Naive thymus-derived CD4-positive, alpha-beta T cell (primary cell): ENCODE measurements at regions not wholly inside any gene's neighbourhood (a gene's known extent, or its start where the extent isn't known, plus 50 kb on each side); places are given as distances from the start of the nearest gene placed in this dataset.

Experiments used
- ATAC-seq: fragments of 150-1000 bp; cut with Tn5 transposase; 2 replicates; pipeline ENCODE4 v1.10.0; 2021; ENCODE audit warnings: mild to moderate bottlenecking, moderate library complexity
- CTCF ChIA-PET: fragments of 350-600 bp; sonication (Branson Sonifier 250); formaldehyde crosslinking; loops from one replicate; lab custom pipeline; 2021; ENCODE audit warnings: antibody characterized with exemption; lab: Charles Lee
- POLR2A ChIA-PET: fragments of 350-600 bp; sonication (Branson Sonifier 250); formaldehyde crosslinking; loops from one replicate; lab custom pipeline; 2021; ENCODE audit warnings: antibody characterized with exemption, inconsistent platforms; lab: Charles Lee
- DNase-seq, 9 donors: peaks; one replicate each; pipeline versions ENCODE4 v3.0.0 to v3.0.0-alpha.2; 2020 to 2022; ENCODE audit warnings: mixed read lengths in 1 of 9
- H3K27ac ChIP-seq: one replicate; pipeline ENCODE4 v1.7.0; 2013; ENCODE audit warnings: mild to moderate bottlenecking, low read depth, low read length, moderate library complexity
- H3K27me3 ChIP-seq, 2 donors: one replicate each; pipeline ENCODE4 v1.7.0; 2013; ENCODE audit warnings: low read length in 2 of 2, mild to moderate bottlenecking in 2 of 2, moderate library complexity in 2 of 2; ENCODE audit not compliant: control insufficient read depth in 2 of 2, insufficient read depth in 2 of 2
- H3K36me3 ChIP-seq, 3 experiments: 1 replicate in 2 of 3; 2 replicates in 1 of 3; pipeline ENCODE4 v1.7.0; 2013; ENCODE audit warnings: low read length in 3 of 3, mild to moderate bottlenecking in 3 of 3, moderate library complexity in 1 of 3; ENCODE audit not compliant: insufficient read depth in 3 of 3, control insufficient read depth in 2 of 3
- H3K4me1 ChIP-seq, 2 donors: one replicate each; pipeline ENCODE4 v1.7.0; 2013; ENCODE audit warnings: low read length in 2 of 2, mild to moderate bottlenecking in 2 of 2, moderate library complexity in 1 of 2; ENCODE audit not compliant: control insufficient read depth in 2 of 2, insufficient read depth in 2 of 2
- H3K4me3 ChIP-seq: 2 replicates; pipeline ENCODE4 v1.7.0; 2013; ENCODE audit warnings: mild to moderate bottlenecking, low read length
- H3K9me3 ChIP-seq, 3 experiments: 1 replicate in 2 of 3; 2 replicates in 1 of 3; pipeline ENCODE4 v1.7.0; 2013; ENCODE audit warnings: low read length in 3 of 3; ENCODE audit not compliant: control insufficient read depth in 2 of 3
- H3K27ac Mint-ChIP-seq, 9 donors: one replicate each; pipeline ENCODE4 v1.8.0; 2020 to 2022; ENCODE audit warnings: mixed read lengths in 9 of 9, mild to moderate bottlenecking in 8 of 9, moderate library complexity in 5 of 9, inconsistent platforms in 2 of 9
- H3K27me3 Mint-ChIP-seq, 5 donors: one replicate each; pipeline ENCODE4 v1.8.0; 2021 to 2022; ENCODE audit warnings: mixed read lengths in 5 of 5, mild to moderate bottlenecking in 1 of 5
- H3K36me3 Mint-ChIP-seq, 5 donors: one replicate each; pipeline ENCODE4 v1.8.0; 2020 to 2022; ENCODE audit warnings: mixed read lengths in 5 of 5, mild to moderate bottlenecking in 3 of 5, inconsistent platforms in 1 of 5
- H3K4me1 Mint-ChIP-seq, 7 donors: one replicate each; pipeline ENCODE4 v1.8.0; 2020 to 2022; ENCODE audit warnings: mixed read lengths in 7 of 7, mild to moderate bottlenecking in 3 of 7, inconsistent platforms in 1 of 7
- H3K4me3 Mint-ChIP-seq, 10 donors: one replicate each; pipeline ENCODE4 v1.8.0; 2020 to 2022; ENCODE audit warnings: mild to moderate bottlenecking in 10 of 10, mixed read lengths in 10 of 10, moderate library complexity in 6 of 10, inconsistent platforms in 2 of 10
- H3K9me3 Mint-ChIP-seq, 11 donors: one replicate each; pipeline ENCODE4 v1.8.0; 2020 to 2022; ENCODE audit warnings: mixed read lengths in 11 of 11, mild to moderate bottlenecking in 4 of 11, inconsistent platforms in 1 of 11, moderate library complexity in 1 of 11
- intact Hi-C, 2 donors: fragments of 100-400 bp; cut with micrococcal nuclease; formaldehyde crosslinking; loops; one replicate each; pipeline ENCODE4 v1.15.1; 2023

- ATAC-seq: no peak
- H3K27ac ChIP-seq: no peak overlapping the region
- no peak overlapping the region for H3K4me3 ChIP-seq
- CTCF ChIA-PET: interaction anchor here (0.6 kb wide), 1 partner anchor 44 kb away, joined by 3 read pairs; no protein-coding TSS in a partner anchor
- POLR2A ChIA-PET: no interaction called here
- Mint-ChIP-seq H3K4me1 (no peaks in the 10 kb centered on the region), H3K27ac (no peak overlapping the region), H3K27me3 (peaks cover 0 to 6% (median 0%) of the 10 kb centered on the region in 5 donors), H3K9me3 (peaks cover 0 to 12% (median 2%) of the 10 kb centered on the region in 11 donors), H3K36me3 (no peaks in the 10 kb centered on the region), H3K4me3 (no peak overlapping the region)
- DNase-seq: no peak
- H3K9me3 ChIP-seq: no peaks in the 10 kb centered on the region
- H3K4me1 ChIP-seq: no peaks in the 10 kb centered on the region
- H3K27me3 ChIP-seq: no peaks in the 10 kb centered on the region
- H3K36me3 ChIP-seq: no peaks in the 10 kb centered on the region
- intact Hi-C loops: no loop called here
Measured at GRCh38 chr5:122228728-122229392, 83.2 kb upstream of the SNCAIP start.

- no peak overlapping the region for H3K27ac ChIP-seq
- intact Hi-C loops: no loop called here
- Mint-ChIP-seq H3K36me3 (no peaks in the 10 kb centered on the region), H3K4me1 (no peaks in the 10 kb centered on the region), H3K9me3 (peaks cover 0 to 9% (median 0%) of the 10 kb centered on the region in 11 donors), H3K27me3 (peaks cover 0 to 6% (median 0%) of the 10 kb centered on the region in 5 donors), H3K27ac (no peak overlapping the region), H3K4me3 (no peak overlapping the region)
- H3K4me3 ChIP-seq: no peak overlapping the region
- H3K36me3 ChIP-seq: no peaks in the 10 kb centered on the region
- DNase-seq (no peak), ATAC-seq (no peak)
- H3K4me1 ChIP-seq: no peaks in the 10 kb centered on the region
- no peaks in the 10 kb centered on the region for H3K27me3 ChIP-seq
- CTCF ChIA-PET: no interaction called here
- H3K9me3 ChIP-seq: no peaks in the 10 kb centered on the region
- POLR2A ChIA-PET: no interaction called here
Measured at GRCh38 chr5:122229551-122229950, 82.5 kb upstream of the SNCAIP start.

DNA sequence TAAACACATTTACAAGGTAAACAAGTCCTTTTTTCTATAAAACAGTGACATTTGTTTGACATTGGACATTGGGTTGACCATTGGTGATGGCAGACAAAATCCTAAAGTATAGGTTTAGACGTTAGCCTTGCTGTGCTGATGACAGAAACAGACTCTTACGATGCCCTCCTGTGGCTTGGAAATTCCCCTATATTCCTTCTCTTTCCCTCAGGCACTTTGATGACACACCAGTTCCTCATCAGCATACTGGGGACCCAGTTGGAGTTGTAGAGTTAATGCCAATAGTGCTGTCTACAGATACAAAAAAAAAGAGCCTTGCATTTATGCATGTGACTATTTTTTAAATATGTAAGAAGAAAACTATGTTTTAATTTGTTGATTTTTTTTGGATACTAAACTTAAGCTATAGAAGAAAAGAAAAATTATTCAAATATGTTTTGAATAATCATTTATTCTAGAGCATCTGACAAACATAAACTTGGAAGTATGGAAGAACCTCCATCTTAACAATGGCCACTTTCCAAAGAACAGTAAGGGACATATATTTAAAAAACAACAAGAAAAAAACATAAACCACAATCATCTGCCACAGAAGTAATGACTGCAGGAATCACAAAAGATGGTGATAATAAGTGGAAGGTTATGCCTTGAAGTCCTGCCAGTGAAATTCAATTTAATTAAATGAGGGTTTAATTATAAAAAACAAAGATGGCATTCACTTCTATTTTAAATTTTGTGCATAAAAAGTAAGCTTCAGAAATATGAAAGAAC is 75.6 kb upstream of the SNCAIP start:
- Histone ChIP-seq H3K27ac (no peak overlapping the region), H3K9me3 (no peaks in the 10 kb centered on the region), H3K27me3 (no peaks in the 10 kb centered on the region), H3K36me3 (no peaks in the 10 kb centered on the region), H3K4me1 (no peaks in the 10 kb centered on the region), H3K4me3 (no peak overlapping the region)
- ChIA-PET POLR2A (interaction anchor here (0.5 kb wide), 1 partner anchor 79 kb away, joined by 3 read pairs; no protein-coding TSS in a partner anchor), CTCF (no interaction called here)
- no peaks in the 10 kb centered on the region for H3K36me3 Mint-ChIP-seq
- DNase-seq (no peak), ATAC-seq (no peak)
- intact Hi-C loops: no loop called here
- H3K27ac Mint-ChIP-seq: no peak overlapping the region
- H3K4me1 Mint-ChIP-seq: no peaks in the 10 kb centered on the region
- peaks cover 0 to 8% (median 0%) of the 10 kb centered on the region in 11 donors for H3K9me3 Mint-ChIP-seq
- no peaks in the 10 kb centered on the region for H3K27me3 Mint-ChIP-seq
- H3K4me3 Mint-ChIP-seq: no peak overlapping the region

DNA sequence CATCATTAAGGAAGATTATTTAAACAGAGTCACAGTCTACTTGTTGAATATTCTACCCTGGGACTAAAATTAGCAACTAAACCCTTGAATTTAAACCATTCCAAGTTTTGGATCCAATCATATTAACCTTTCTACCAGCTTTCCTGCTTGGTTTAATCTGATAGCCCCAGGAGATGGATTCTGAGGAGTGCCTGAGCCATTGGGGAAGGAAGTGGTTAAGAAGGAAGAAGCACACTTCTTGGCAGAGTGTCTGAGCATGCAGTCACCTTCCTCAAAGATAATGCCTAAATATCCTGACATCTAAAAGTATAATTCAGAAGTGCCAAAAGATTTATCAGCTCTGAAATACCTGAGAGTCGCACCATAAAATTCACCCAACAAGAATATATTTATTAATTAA is 74.1 kb upstream of the SNCAIP start:
- Mint-ChIP-seq H3K36me3 (no peaks in the 10 kb centered on the region), H3K4me1 (no peaks in the 10 kb centered on the region), H3K27me3 (no peaks in the 10 kb centered on the region), H3K27ac (no peak overlapping the region), H3K4me3 (no peak overlapping the region), H3K9me3 (peaks cover 0 to 8% (median 0%) of the 10 kb centered on the region in 11 donors)
- no peaks in the 10 kb centered on the region for H3K27me3 ChIP-seq
- ATAC-seq (no peak), DNase-seq (no peak)
- no peak overlapping the region for H3K27ac ChIP-seq
- ChIA-PET CTCF (no interaction called here), POLR2A (no interaction called here)
- no peaks in the 10 kb centered on the region for H3K9me3 ChIP-seq
- H3K36me3 ChIP-seq: no peaks in the 10 kb centered on the region
- no peaks in the 10 kb centered on the region for H3K4me1 ChIP-seq
- H3K4me3 ChIP-seq: no peak overlapping the region
- intact Hi-C loops: no loop called here

DNA sequence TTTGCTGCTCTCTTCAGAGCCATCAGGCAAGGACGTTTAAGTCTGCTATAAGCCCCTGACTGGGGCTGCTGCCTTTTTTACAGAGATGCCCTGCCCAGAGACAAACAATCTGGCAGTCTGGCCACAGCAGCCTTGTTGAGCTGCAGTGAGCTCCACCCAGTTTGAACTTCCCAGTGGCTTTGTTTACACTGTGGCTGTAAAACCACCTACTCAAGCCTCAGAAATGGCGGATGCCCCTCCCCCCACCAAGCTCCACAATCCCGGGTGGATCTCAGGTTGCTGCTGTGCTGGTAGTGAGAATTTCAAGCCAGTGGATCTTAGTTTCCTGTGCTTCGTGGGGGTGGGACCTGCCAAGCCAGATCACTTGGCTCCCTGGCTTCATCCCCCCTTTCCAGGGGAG is 59.7 kb upstream of the SNCAIP start:
- H3K36me3 Mint-ChIP-seq: peaks cover 0 to 4% (median 0%) of the 10 kb centered on the region in 5 donors
- ATAC-seq (no peak), DNase-seq (no peak)
- Histone ChIP-seq H3K4me3 (no peak overlapping the region), H3K27me3 (no peaks in the 10 kb centered on the region), H3K27ac (no peak overlapping the region), H3K36me3 (no peaks in the 10 kb centered on the region), H3K4me1 (no peaks in the 10 kb centered on the region), H3K9me3 (peaks cover 0 to 21% (median 0%) of the 10 kb centered on the region in 3 experiments)
- ChIA-PET POLR2A (interaction anchor here (0.7 kb wide), 1 partner anchor 1003 kb away, joined by 3 read pairs; no protein-coding TSS in a partner anchor), CTCF (no interaction called here)
- H3K4me3 Mint-ChIP-seq: no peak overlapping the region
- peaks cover 0 to 6% (median 0%) of the 10 kb centered on the region in 5 donors for H3K27me3 Mint-ChIP-seq
- no peak overlapping the region for H3K27ac Mint-ChIP-seq
- intact Hi-C loops: no loop called here
- H3K4me1 Mint-ChIP-seq: no peaks in the 10 kb centered on the region
- peaks cover 14 to 56% (median 24%) of the 10 kb centered on the region in 11 donors for H3K9me3 Mint-ChIP-seq

DNA sequence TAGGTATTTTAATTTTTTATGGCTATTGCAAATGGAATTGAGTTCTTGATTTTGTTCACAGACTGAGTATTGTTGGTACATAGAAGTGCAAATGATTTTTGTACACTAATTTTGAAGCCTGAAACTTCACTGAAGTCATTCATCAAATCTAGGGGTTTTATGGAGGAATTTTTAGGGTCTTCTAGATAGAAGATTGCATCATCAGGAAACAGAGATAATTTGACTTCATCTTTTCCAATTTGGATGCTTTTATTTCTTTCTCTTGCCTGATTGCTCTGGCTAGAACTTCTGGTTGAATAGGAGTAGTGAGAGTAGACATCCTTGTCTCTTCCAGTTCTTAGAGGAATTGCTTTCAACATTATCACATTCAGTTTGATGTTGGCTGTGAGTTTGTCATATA is 58.2 kb upstream of the SNCAIP start:
- H3K27ac Mint-ChIP-seq: no peak overlapping the region
- POLR2A ChIA-PET: no interaction called here
- no peak overlapping the region for H3K4me3 Mint-ChIP-seq
- CTCF ChIA-PET: no interaction called here
- Histone ChIP-seq H3K4me1 (no peaks in the 10 kb centered on the region), H3K27me3 (no peaks in the 10 kb centered on the region), H3K27ac (no peak overlapping the region), H3K9me3 (peaks cover 0 to 32% (median 0%) of the 10 kb centered on the region in 3 experiments), H3K36me3 (no peaks in the 10 kb centered on the region), H3K4me3 (no peak overlapping the region)
- intact Hi-C loops: no loop called here
- peaks cover 18 to 66% (median 24%) of the 10 kb centered on the region in 11 donors for H3K9me3 Mint-ChIP-seq
- DNase-seq: no peak
- peaks cover 0 to 4% (median 0%) of the 10 kb centered on the region in 5 donors for H3K36me3 Mint-ChIP-seq
- peaks cover 0 to 6% (median 0%) of the 10 kb centered on the region in 5 donors for H3K27me3 Mint-ChIP-seq
- ATAC-seq: no peak
- no peaks in the 10 kb centered on the region for H3K4me1 Mint-ChIP-seq
